ENCODE measurements at regions not wholly inside any gene's neighbourhood (a gene's known extent, or its start where the extent isn't known, plus 50 kb on each side); places are given as distances from the start of the nearest gene placed in this dataset.

- H3K9me3 Mint-ChIP-seq = peaks cover 0 to 2% (median 0%) of the 10 kb centered on the region in 11 donors
- H3K27ac Mint-ChIP-seq = no peak overlapping the region
- no peak overlapping the region for H3K4me3 ChIP-seq (ENCODE audit: low read length)
- H3K36me3 Mint-ChIP-seq = no peaks in the 10 kb centered on the region
- ATAC-seq (no peak), DNase-seq (no peak)
- POLR2A ChIA-PET = no interaction called here
- no peak overlapping the region for H3K4me3 Mint-ChIP-seq
- no peaks in the 10 kb centered on the region for H3K27me3 ChIP-seq (ENCODE audit: control insufficient read depth in 2 of 2, insufficient read depth in 2 of 2, low read length in 2 of 2)
- H3K36me3 ChIP-seq (ENCODE audit: control insufficient read depth in 2 of 3, insufficient read depth in 3 of 3, low read length in 3 of 3) = no peaks in the 10 kb centered on the region
- no peaks in the 10 kb centered on the region for H3K4me1 Mint-ChIP-seq
- no peaks in the 10 kb centered on the region for H3K9me3 ChIP-seq (ENCODE audit: control insufficient read depth in 2 of 3, low read length in 3 of 3)
- peaks cover 0 to 14% (median 0%) of the 10 kb centered on the region in 5 donors for H3K27me3 Mint-ChIP-seq
- CTCF ChIA-PET = interaction anchor here (0.5 to 3.2 kb wide), 5 partner anchors 12 to 877 kb away, joined by 3 to 18 read pairs (median 3); no protein-coding TSS in a partner anchor
- no peak overlapping the region for H3K27ac ChIP-seq (ENCODE audit: low read depth, low read length)
- intact Hi-C loops (cut with micrococcal nuclease) = no loop called here
- no peaks in the 10 kb centered on the region for H3K4me1 ChIP-seq (ENCODE audit: control insufficient read depth in 2 of 2, insufficient read depth in 2 of 2, low read length in 2 of 2)
Measured at GRCh38 chr3:14258906-14259904, 80.6 kb downstream of the LSM3 start.

- POLR2A ChIA-PET = no interaction called here
- DNase-seq = no peak
Measured at GRCh38 chr3:14260463-14260862, 81.8 kb downstream of the LSM3 start.

GRCh38 chr3:14261229-14261628 lies 82.6 kb downstream of the LSM3 start:
- CTCF ChIA-PET = interaction anchor here (0.8 to 3.2 kb wide), 13 partner anchors 10 to 365 kb away, joined by 3 to 18 read pairs (median 4); partner anchors contain the start of gene SLC6A6
- H3K9me3 ChIP-seq (ENCODE audit: control insufficient read depth in 2 of 3, low read length in 3 of 3) = no peaks in the 10 kb centered on the region
- H3K36me3 ChIP-seq (ENCODE audit: control insufficient read depth in 2 of 3, insufficient read depth in 3 of 3, low read length in 3 of 3) = no peaks in the 10 kb centered on the region
- H3K27ac Mint-ChIP-seq = no peak overlapping the region
- H3K4me1 ChIP-seq (ENCODE audit: control insufficient read depth in 2 of 2, insufficient read depth in 2 of 2, low read length in 2 of 2) = no peaks in the 10 kb centered on the region
- H3K4me1 Mint-ChIP-seq = no peaks in the 10 kb centered on the region
- POLR2A ChIA-PET = no interaction called here
- no peaks in the 10 kb centered on the region for H3K27me3 ChIP-seq (ENCODE audit: control insufficient read depth in 2 of 2, insufficient read depth in 2 of 2, low read length in 2 of 2)
- peaks cover 0 to 2% (median 0%) of the 10 kb centered on the region in 11 donors for H3K9me3 Mint-ChIP-seq
- intact Hi-C loops (cut with micrococcal nuclease) = loop anchor here (1.0 to 10.0 kb wide), 8 partner anchors 58 to 664 kb away; partner anchors contain the start of gene SLC6A6 (in 2 of the 2)
- H3K27me3 Mint-ChIP-seq = peaks cover 0 to 14% (median 0%) of the 10 kb centered on the region in 5 donors
- no peak overlapping the region for H3K27ac ChIP-seq (ENCODE audit: low read depth, low read length)
- no peaks in the 10 kb centered on the region for H3K36me3 Mint-ChIP-seq
- peak; percentile 32 to 78 (median 62) for DNase-seq
- ATAC-seq = peak; percentile 77
- no peak overlapping the region for H3K4me3 ChIP-seq (ENCODE audit: low read length)
- H3K4me3 Mint-ChIP-seq = no peak overlapping the region

More at GRCh38 chr3:14260463-14260862, 81.8 kb downstream of the LSM3 start:
- Histone ChIP-seq H3K27ac (ENCODE audit: low read depth, low read length) (no peak overlapping the region), H3K4me1 (ENCODE audit: control insufficient read depth in 2 of 2, insufficient read depth in 2 of 2, low read length in 2 of 2) (no peaks in the 10 kb centered on the region), H3K9me3 (ENCODE audit: control insufficient read depth in 2 of 3, low read length in 3 of 3) (no peaks in the 10 kb centered on the region), H3K4me3 (ENCODE audit: low read length) (no peak overlapping the region), H3K27me3 (ENCODE audit: control insufficient read depth in 2 of 2, insufficient read depth in 2 of 2, low read length in 2 of 2) (no peaks in the 10 kb centered on the region), H3K36me3 (ENCODE audit: control insufficient read depth in 2 of 3, insufficient read depth in 3 of 3, low read length in 3 of 3) (no peaks in the 10 kb centered on the region)
- no peaks in the 10 kb centered on the region for H3K4me1 Mint-ChIP-seq
- H3K36me3 Mint-ChIP-seq = no peaks in the 10 kb centered on the region
- H3K4me3 Mint-ChIP-seq = no peak overlapping the region
- CTCF ChIA-PET = interaction anchor here (0.8 to 3.2 kb wide), 7 partner anchors 199 to 364 kb away, joined by 3 to 18 read pairs (median 5); no protein-coding TSS in a partner anchor
- H3K27ac Mint-ChIP-seq = no peak overlapping the region
- peaks cover 0 to 2% (median 0%) of the 10 kb centered on the region in 11 donors for H3K9me3 Mint-ChIP-seq
- intact Hi-C loops (cut with micrococcal nuclease) = loop anchor here (2.0 to 10.0 kb wide), 2 partner anchors 58 to 664 kb away; no protein-coding TSS in a partner anchor
- peaks cover 0 to 14% (median 0%) of the 10 kb centered on the region in 5 donors for H3K27me3 Mint-ChIP-seq
- ATAC-seq = no peak

- intact Hi-C loops (cut with micrococcal nuclease) = loop anchor here in 1 of 2 donors (10.0 kb wide), 1 partner anchor 663 kb away; no protein-coding TSS in a partner anchor
- POLR2A ChIA-PET = no interaction called here
Measured at GRCh38 chr3:14262212-14262611, 83.6 kb downstream of the LSM3 start.

GRCh38 chr3:14262867-14263266 lies 84.2 kb downstream of the LSM3 start:
- Histone ChIP-seq H3K27me3 (ENCODE audit: control insufficient read depth in 2 of 2, insufficient read depth in 2 of 2, low read length in 2 of 2) (no peaks in the 10 kb centered on the region), H3K9me3 (ENCODE audit: control insufficient read depth in 2 of 3, low read length in 3 of 3) (no peaks in the 10 kb centered on the region), H3K4me1 (ENCODE audit: control insufficient read depth in 2 of 2, insufficient read depth in 2 of 2, low read length in 2 of 2) (no peaks in the 10 kb centered on the region), H3K4me3 (ENCODE audit: low read length) (no peak overlapping the region), H3K36me3 (ENCODE audit: control insufficient read depth in 2 of 3, insufficient read depth in 3 of 3, low read length in 3 of 3) (no peaks in the 10 kb centered on the region), H3K27ac (ENCODE audit: low read depth, low read length) (no peak overlapping the region)
- CTCF ChIA-PET = interaction anchor here (1.0 to 2.1 kb wide), 4 partner anchors 8 to 658 kb away, joined by 3 to 17 read pairs (median 6); no protein-coding TSS in a partner anchor
- peaks cover 0 to 14% (median 0%) of the 10 kb centered on the region in 5 donors for H3K27me3 Mint-ChIP-seq
- ATAC-seq (no peak), DNase-seq (no peak)
- H3K36me3 Mint-ChIP-seq = no peaks in the 10 kb centered on the region
- peaks cover 0 to 2% (median 0%) of the 10 kb centered on the region in 11 donors for H3K9me3 Mint-ChIP-seq
- intact Hi-C loops (cut with micrococcal nuclease) = loop anchor here in 1 of 2 donors (10.0 kb wide), 1 partner anchor 662 kb away; no protein-coding TSS in a partner anchor
- no peak overlapping the region for H3K4me3 Mint-ChIP-seq
- POLR2A ChIA-PET = no interaction called here
- H3K4me1 Mint-ChIP-seq = no peaks in the 10 kb centered on the region
- H3K27ac Mint-ChIP-seq = no peak overlapping the region

More at GRCh38 chr3:14262212-14262611, 83.6 kb downstream of the LSM3 start:
- Mint-ChIP-seq H3K27me3 (peaks cover 0 to 14% (median 0%) of the 10 kb centered on the region in 5 donors), H3K36me3 (no peaks in the 10 kb centered on the region), H3K4me3 (no peak overlapping the region), H3K9me3 (peaks cover 0 to 2% (median 0%) of the 10 kb centered on the region in 11 donors), H3K4me1 (no peaks in the 10 kb centered on the region), H3K27ac (no peak overlapping the region)
- CTCF ChIA-PET = interaction anchor here (0.8 to 2.1 kb wide), 10 partner anchors 9 to 659 kb away, joined by 3 to 17 read pairs (median 4); partner anchors contain the start of gene SLC6A6
- no peaks in the 10 kb centered on the region for H3K27me3 ChIP-seq (ENCODE audit: control insufficient read depth in 2 of 2, insufficient read depth in 2 of 2, low read length in 2 of 2)
- H3K27ac ChIP-seq (ENCODE audit: low read depth, low read length) = no peak overlapping the region
- ATAC-seq = no peak
- H3K4me1 ChIP-seq (ENCODE audit: control insufficient read depth in 2 of 2, insufficient read depth in 2 of 2, low read length in 2 of 2) = no peaks in the 10 kb centered on the region
- H3K4me3 ChIP-seq (ENCODE audit: low read length) = no peak overlapping the region
- no peaks in the 10 kb centered on the region for H3K9me3 ChIP-seq (ENCODE audit: control insufficient read depth in 2 of 3, low read length in 3 of 3)
- DNase-seq = no peak
- no peaks in the 10 kb centered on the region for H3K36me3 ChIP-seq (ENCODE audit: control insufficient read depth in 2 of 3, insufficient read depth in 3 of 3, low read length in 3 of 3)

GRCh38 chr3:14263317-14264005 lies 84.8 kb downstream of the LSM3 start:
- Mint-ChIP-seq H3K9me3 (peaks cover 0 to 2% (median 0%) of the 10 kb centered on the region in 11 donors), H3K4me1 (no peaks in the 10 kb centered on the region), H3K4me3 (no peak overlapping the region), H3K36me3 (no peaks in the 10 kb centered on the region), H3K27ac (no peak overlapping the region), H3K27me3 (peaks cover 0 to 17% (median 0%) of the 10 kb centered on the region in 5 donors)
- intact Hi-C loops (cut with micrococcal nuclease) = loop anchor here in 1 of 2 donors (10.0 kb wide), 1 partner anchor 661 kb away; no protein-coding TSS in a partner anchor
- H3K27me3 ChIP-seq (ENCODE audit: control insufficient read depth in 2 of 2, insufficient read depth in 2 of 2, low read length in 2 of 2) = no peaks in the 10 kb centered on the region
- H3K36me3 ChIP-seq (ENCODE audit: control insufficient read depth in 2 of 3, insufficient read depth in 3 of 3, low read length in 3 of 3) = no peaks in the 10 kb centered on the region
- no peak overlapping the region for H3K4me3 ChIP-seq (ENCODE audit: low read length)
- ATAC-seq (no peak), DNase-seq (no peak)
- no peaks in the 10 kb centered on the region for H3K4me1 ChIP-seq (ENCODE audit: control insufficient read depth in 2 of 2, insufficient read depth in 2 of 2, low read length in 2 of 2)
- H3K9me3 ChIP-seq (ENCODE audit: control insufficient read depth in 2 of 3, low read length in 3 of 3) = no peaks in the 10 kb centered on the region
- CTCF ChIA-PET = interaction anchor here (0.7 to 1.4 kb wide), 3 partner anchors 60 to 204 kb away, joined by 3 to 6 read pairs (median 4); no protein-coding TSS in a partner anchor
- H3K27ac ChIP-seq (ENCODE audit: low read depth, low read length) = no peak overlapping the region
- POLR2A ChIA-PET = interaction anchor here (0.7 kb wide), 1 partner anchor 1804 kb away, joined by 3 read pairs; no protein-coding TSS in a partner anchor
